ENCODE measurements at regions not wholly inside any gene's neighbourhood (a gene's known extent, or its start where the extent isn't known, plus 50 kb on each side); places are given as distances from the start of the nearest gene placed in this dataset.

DNA sequence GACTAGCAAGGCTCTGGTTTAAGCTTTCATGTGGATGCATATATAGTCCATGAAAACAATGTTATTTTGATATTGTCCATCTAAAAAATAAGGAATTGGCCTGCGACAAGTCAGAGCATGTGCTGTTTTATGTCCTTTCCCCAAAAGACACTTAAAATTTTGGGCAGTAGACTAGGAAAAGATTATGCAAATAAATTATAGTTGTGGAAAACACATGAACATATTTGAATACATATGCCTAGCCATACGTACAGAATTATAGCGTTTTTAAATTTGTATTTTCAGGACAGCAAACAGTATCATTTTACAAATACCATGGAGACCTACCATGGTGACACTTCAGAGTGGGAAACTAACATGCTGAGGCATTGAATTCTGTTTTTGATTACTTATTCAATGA lies 113.8 kb upstream of the SLC5A12 start:
- ChIA-PET CTCF (no interaction called here), POLR2A (no interaction called here)
- no peak for DNase-seq (ENCODE audit: low read depth)
- no peaks in the 10 kb centered on the region for H3K27me3 ChIP-seq (ENCODE audit: control insufficient read depth, insufficient read depth, low read length)
- H3K36me3 ChIP-seq (ENCODE audit: control insufficient read depth, insufficient read depth, low read length): no peaks in the 10 kb centered on the region
- no peak for TF ChIP-seq CTCF (IDR thresholded peaks at IDR 0.05; ENCODE audit: insufficient read depth, low read depth, low read length)
- H3K4me3 ChIP-seq (ENCODE audit: low read depth, low read length): no peak overlapping the region

DNA sequence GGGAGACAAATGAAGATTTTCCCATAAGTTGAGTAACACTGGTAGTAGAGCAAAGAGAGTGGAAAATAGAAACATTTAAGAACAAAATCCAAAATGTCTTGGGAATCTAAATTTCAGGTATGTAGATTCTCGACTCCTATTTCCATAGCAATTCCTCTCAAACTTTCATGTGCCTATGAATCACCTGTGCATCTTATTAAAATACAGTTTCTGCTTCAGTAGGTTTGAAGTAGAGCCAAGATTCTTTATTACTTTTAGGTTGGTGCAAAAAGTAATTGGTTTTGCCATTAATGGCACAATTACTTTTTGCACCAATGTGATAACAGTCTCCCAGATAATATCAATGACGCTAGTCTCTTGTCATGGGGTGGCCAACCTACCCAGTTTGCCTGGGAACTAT lies 115.3 kb upstream of the SLC5A12 start:
- Histone ChIP-seq H3K36me3 (ENCODE audit: control insufficient read depth, insufficient read depth, low read length) (no peaks in the 10 kb centered on the region), H3K27me3 (ENCODE audit: control insufficient read depth, insufficient read depth, low read length) (no peaks in the 10 kb centered on the region), H3K4me3 (ENCODE audit: low read depth, low read length) (no peak overlapping the region)
- DNase-seq (ENCODE audit: low read depth): no peak
- ChIA-PET CTCF (no interaction called here), POLR2A (no interaction called here)
- TF ChIP-seq CTCF (IDR thresholded peaks at IDR 0.05; ENCODE audit: insufficient read depth, low read depth, low read length): no peak

DNA sequence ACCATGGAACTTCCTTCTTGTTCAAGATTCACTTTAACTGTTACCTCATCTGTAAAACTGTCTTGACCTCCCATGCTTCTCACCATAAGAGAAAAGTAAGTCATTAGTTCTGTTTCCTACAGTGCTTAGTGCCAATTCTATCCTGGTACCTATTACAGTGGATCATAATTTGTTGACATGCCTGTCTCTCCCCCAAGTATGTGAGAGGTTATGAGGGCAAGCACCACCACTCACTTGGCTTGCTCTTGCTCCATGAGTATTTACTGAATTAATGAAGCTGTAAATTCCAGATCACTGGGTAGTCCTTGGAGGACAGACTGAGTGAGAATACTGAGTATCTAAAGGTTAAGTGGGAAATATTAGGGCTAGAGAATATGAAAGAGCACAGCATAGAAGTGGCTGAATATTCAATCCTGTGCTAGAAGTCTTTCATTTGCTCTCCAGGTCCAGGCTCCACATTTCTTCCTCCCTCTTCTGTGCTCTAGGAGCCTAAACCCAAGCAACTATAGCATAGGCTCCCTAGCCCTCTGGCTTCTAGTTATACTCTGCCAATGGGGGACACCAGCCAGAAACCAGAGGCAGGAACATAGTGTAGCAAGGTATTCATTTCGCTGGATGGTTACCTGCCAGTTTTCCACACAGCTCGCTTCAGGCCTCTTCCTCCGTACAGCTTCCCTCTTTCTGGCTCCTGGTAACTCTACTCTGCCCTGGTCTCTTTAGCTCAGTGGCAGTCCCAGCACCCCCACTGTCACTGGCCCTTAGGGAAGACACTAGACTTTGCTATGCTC lies 118.2 kb upstream of the SLC5A12 start:
- POLR2A ChIA-PET: no interaction called here
- Histone ChIP-seq H3K4me3 (ENCODE audit: low read depth, low read length) (no peak overlapping the region), H3K36me3 (ENCODE audit: control insufficient read depth, insufficient read depth, low read length) (no peaks in the 10 kb centered on the region), H3K27me3 (ENCODE audit: control insufficient read depth, insufficient read depth, low read length) (no peaks in the 10 kb centered on the region)
- CTCF ChIA-PET: no interaction called here
- TF ChIP-seq CTCF (IDR thresholded peaks at IDR 0.05; ENCODE audit: insufficient read depth, low read depth, low read length): no peak
- no peak for DNase-seq (ENCODE audit: low read depth)

DNA sequence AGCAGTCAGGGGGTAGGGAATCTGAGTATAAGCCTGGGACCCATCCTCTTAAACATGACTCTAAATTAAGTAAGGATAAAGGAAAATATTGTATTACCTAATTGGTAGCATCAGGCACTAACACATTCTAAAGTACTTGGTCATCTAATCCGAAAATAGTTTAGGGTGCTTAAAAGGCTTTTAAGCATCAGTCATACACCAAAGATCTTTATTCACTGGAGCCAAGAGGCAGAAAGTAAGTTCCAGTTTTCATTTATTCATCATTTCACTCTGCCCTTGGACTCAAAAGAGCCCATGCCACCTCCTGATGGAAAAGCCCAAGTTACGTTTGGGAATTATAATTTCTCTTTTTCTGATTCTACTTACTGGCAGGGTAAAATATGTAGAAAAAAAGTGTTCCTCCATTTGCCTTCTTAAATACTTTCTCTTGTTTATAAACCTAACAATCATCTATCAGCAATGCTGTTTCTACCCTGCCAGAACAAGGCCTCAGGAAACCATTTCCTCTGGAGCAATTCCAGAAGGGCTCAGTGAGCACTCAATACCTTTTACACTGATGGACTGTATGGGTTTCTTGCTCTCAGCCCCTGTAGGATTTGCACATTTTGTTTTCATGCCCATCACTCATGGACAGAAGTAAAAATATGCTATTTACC lies 120.1 kb upstream of the SLC5A12 start:
- H3K4me3 ChIP-seq (ENCODE audit: low read depth, low read length): no peak overlapping the region
- ChIA-PET POLR2A (interaction anchor here (0.6 kb wide), 1 partner anchor 26 kb away, joined by 3 read pairs; no protein-coding TSS in a partner anchor), CTCF (no interaction called here)
- DNase-seq (ENCODE audit: low read depth): peak; percentile 63
- no peak for TF ChIP-seq CTCF (IDR thresholded peaks at IDR 0.05; ENCODE audit: insufficient read depth, low read depth, low read length)
- H3K36me3 ChIP-seq (ENCODE audit: control insufficient read depth, insufficient read depth, low read length): no peaks in the 10 kb centered on the region
- no peaks in the 10 kb centered on the region for H3K27me3 ChIP-seq (ENCODE audit: control insufficient read depth, insufficient read depth, low read length)

DNA sequence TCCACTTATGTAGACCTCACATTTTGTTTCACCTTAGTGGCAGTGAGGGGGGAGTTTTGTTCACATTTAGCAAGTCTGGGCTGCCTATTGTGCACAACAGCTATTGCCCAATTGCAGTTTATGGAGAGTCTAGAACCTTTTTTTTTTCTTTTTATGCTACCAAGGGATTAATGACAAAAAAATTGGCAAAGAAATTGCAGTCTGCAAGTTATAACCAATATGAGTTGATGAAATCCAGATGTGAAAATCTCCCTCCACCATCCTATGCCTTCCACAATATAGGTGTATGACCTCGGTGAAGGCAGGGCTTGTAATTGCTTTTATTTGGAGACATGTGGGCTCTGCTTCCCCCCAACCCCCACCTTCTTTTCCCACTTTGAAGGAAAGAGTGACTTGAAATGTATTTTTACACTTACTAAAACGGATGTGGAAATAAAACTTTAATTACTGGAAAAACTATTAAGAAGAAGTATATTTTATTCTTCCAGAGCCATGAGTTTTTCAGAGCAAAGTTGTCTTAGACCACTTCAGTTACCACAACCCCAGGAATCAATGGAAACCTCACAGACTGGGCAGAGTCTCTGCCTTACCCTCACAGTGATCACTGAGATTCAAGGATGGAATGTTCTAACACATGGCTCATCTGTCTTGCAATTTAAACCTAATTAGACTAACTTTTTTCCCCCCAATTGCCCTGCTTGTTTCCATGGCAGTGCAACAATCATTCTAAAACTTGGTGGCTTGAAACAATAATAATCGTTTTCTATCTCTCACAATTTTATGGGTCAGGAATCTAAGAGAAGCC lies 120.8 kb upstream of the SLC5A12 start:
- ChIA-PET POLR2A (interaction anchor here (0.6 kb wide), 1 partner anchor 27 kb away, joined by 3 read pairs; no protein-coding TSS in a partner anchor), CTCF (no interaction called here)
- DNase-seq (ENCODE audit: low read depth): peak; percentile 44
- Histone ChIP-seq H3K36me3 (ENCODE audit: control insufficient read depth, insufficient read depth, low read length) (no peaks in the 10 kb centered on the region), H3K27me3 (ENCODE audit: control insufficient read depth, insufficient read depth, low read length) (no peaks in the 10 kb centered on the region), H3K4me3 (ENCODE audit: low read depth, low read length) (no peak overlapping the region)
- TF ChIP-seq CTCF (IDR thresholded peaks at IDR 0.05; ENCODE audit: insufficient read depth, low read depth, low read length): no peak

All from BJ (cell line).